Astrocyte (in vitro differentiated cells and primary cell): ENCODE measurements at regions not wholly inside any gene's neighbourhood (a gene's known extent, or its start where the extent isn't known, plus 50 kb on each side); places are given as distances from the start of the nearest gene placed in this dataset.

Experiments used
- DNase-seq: peaks from one replicate; pipeline ENCODE4 v3.0.0-alpha.2; 2010; ENCODE audit warnings: low read depth
- FAIRE-seq: peaks from 2 replicates; lab custom pipeline; 2011; peaks lifted over from hg19 to GRCh38; lab: Jason Lieb, UNC
- H2AFZ ChIP-seq: 2 replicates; pipeline ENCODE4 v1.6.0; 2012; ENCODE audit warnings: low read depth, low read length, inconsistent platforms
- H3K27ac ChIP-seq: 2 replicates; pipeline ENCODE4 v1.5.1; 2011; ENCODE audit warnings: low read depth, low read length, inconsistent platforms
- H3K27me3 ChIP-seq: 2 replicates; pipeline ENCODE4 v1.6.0; 2011; ENCODE audit warnings: low read length, inconsistent platforms; ENCODE audit not compliant: insufficient read depth
- H3K36me3 ChIP-seq: 2 replicates; pipeline ENCODE4 v1.5.1; 2011; ENCODE audit warnings: low read length, inconsistent platforms; ENCODE audit not compliant: insufficient read depth
- H3K4me1 ChIP-seq: 2 replicates; pipeline ENCODE4 v1.5.1; 2011; ENCODE audit warnings: low read length, inconsistent platforms; ENCODE audit not compliant: insufficient read depth
- H3K4me2 ChIP-seq: 2 replicates; pipeline ENCODE4 v1.6.0; 2012; ENCODE audit warnings: low read length, inconsistent platforms
- H3K4me3 ChIP-seq: 2 replicates; pipeline ENCODE4 v1.5.1; 2011; ENCODE audit warnings: low read depth, mild to moderate bottlenecking, low read length, inconsistent platforms; ENCODE audit not compliant: insufficient read depth
- H3K79me2 ChIP-seq: 2 replicates; pipeline ENCODE4 v1.6.0; 2012; ENCODE audit warnings: mild to moderate bottlenecking, low read length, inconsistent platforms; ENCODE audit not compliant: insufficient read depth
- H3K9ac ChIP-seq: 2 replicates; pipeline ENCODE4 v1.6.0; 2012; ENCODE audit warnings: mild to moderate bottlenecking, low read length, inconsistent platforms
- H3K9me3 ChIP-seq: 2 replicates; pipeline ENCODE4 v1.5.1; 2012; ENCODE audit warnings: low read depth, mild to moderate bottlenecking, low read length, inconsistent platforms; ENCODE audit not compliant: insufficient read depth
- H4K20me1 ChIP-seq: 2 replicates; pipeline ENCODE4 v1.6.0; 2012; ENCODE audit warnings: low read length, inconsistent platforms; ENCODE audit not compliant: insufficient read depth
- H3K27ac Mint-ChIP-seq: one replicate; pipeline ENCODE4 v1.8.0; 2021; ENCODE audit warnings: mild to moderate bottlenecking, mixed read lengths; ENCODE audit not compliant: unreplicated experiment
- H3K27me3 Mint-ChIP-seq: one replicate; pipeline ENCODE4 v1.8.0; 2021; ENCODE audit warnings: low read depth, mixed read lengths; ENCODE audit not compliant: unreplicated experiment
- H3K36me3 Mint-ChIP-seq: one replicate; pipeline ENCODE4 v1.8.0; 2021; ENCODE audit warnings: low read depth, mixed read lengths; ENCODE audit not compliant: unreplicated experiment
- H3K4me1 Mint-ChIP-seq: one replicate; pipeline ENCODE4 v1.8.0; 2021; ENCODE audit warnings: low read depth, mixed read lengths; ENCODE audit not compliant: unreplicated experiment
- H3K4me3 Mint-ChIP-seq: one replicate; pipeline ENCODE4 v1.8.0; 2021; ENCODE audit warnings: mild to moderate bottlenecking, moderate library complexity, mixed read lengths; ENCODE audit not compliant: unreplicated experiment
- H3K9me3 Mint-ChIP-seq: one replicate; pipeline ENCODE4 v1.8.0; 2021; ENCODE audit warnings: mild to moderate bottlenecking, mixed read lengths; ENCODE audit not compliant: unreplicated experiment
- CTCF ChIP-seq: IDR thresholded peaks from 2 replicates; pipeline ENCODE4 v1.5.1; 2011; ENCODE audit warnings: low read depth, mild to moderate bottlenecking, inconsistent platforms, low read length, moderate library complexity; ENCODE audit not compliant: insufficient read depth
- EZH2 ChIP-seq: IDR thresholded peaks from 2 replicates; pipeline ENCODE4 v1.6.1; 2012; ENCODE audit warnings: mild to moderate bottlenecking, low read length, inconsistent platforms; ENCODE audit not compliant: insufficient read depth

GRCh38 chr12:126361804-126362203 lies 1296.6 kb downstream of the AACS start:
- TF ChIP-seq EZH2 = no peak
- no peak overlapping the region for H3K4me3 ChIP-seq

DNA sequence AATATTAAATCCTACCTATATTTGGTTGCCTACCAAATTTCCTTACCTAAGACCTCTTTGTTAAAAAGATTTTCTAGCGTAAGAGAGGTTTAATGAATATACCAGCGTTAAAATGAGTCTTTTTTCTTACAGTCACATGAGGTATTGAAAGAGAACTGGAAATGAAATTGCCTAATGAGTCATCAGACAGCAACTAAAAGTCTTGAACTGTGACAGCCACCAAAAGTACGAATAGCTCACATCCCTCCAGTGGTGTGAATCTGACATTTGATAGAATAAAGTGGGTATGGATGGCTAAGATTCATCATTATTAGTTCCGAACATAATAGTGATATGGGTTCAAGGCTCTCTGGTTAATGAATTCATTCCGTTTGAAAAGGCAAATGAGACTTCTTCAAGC lies 1297.3 kb downstream of the AACS start:
- FAIRE-seq (no peak), DNase-seq (no peak)
- TF ChIP-seq EZH2 (no peak), CTCF (no peak)
- no peak overlapping the region for H3K27ac Mint-ChIP-seq
- H3K9ac ChIP-seq = no peak overlapping the region
- H3K27ac ChIP-seq = no peak overlapping the region
- no peak overlapping the region for H2AFZ ChIP-seq
- H3K9me3 ChIP-seq = no peaks in the 10 kb centered on the region
- no peak overlapping the region for H3K4me3 ChIP-seq
- no peaks in the 10 kb centered on the region for H3K4me1 ChIP-seq
- H3K36me3 Mint-ChIP-seq = no peaks in the 10 kb centered on the region
- H3K27me3 Mint-ChIP-seq = no peaks in the 10 kb centered on the region
- no peaks in the 10 kb centered on the region for H3K4me1 Mint-ChIP-seq
- H3K27me3 ChIP-seq = no peaks in the 10 kb centered on the region
- no peaks in the 10 kb centered on the region for H3K36me3 ChIP-seq
- H3K4me3 Mint-ChIP-seq = no peak overlapping the region
- no peaks in the 10 kb centered on the region for H4K20me1 ChIP-seq
- no peak overlapping the region for H3K4me2 ChIP-seq
- H3K79me2 ChIP-seq = no peaks in the 10 kb centered on the region
- H3K9me3 Mint-ChIP-seq = no peaks in the 10 kb centered on the region

More at GRCh38 chr12:126361804-126362203, 1296.6 kb downstream of the AACS start:
- Mint-ChIP-seq H3K36me3 (no peaks in the 10 kb centered on the region), H3K4me1 (no peaks in the 10 kb centered on the region), H3K4me3 (no peak overlapping the region), H3K27me3 (no peaks in the 10 kb centered on the region), H3K27ac (no peak overlapping the region), H3K9me3 (no peaks in the 10 kb centered on the region)
- H3K9ac ChIP-seq = no peak overlapping the region
- H3K4me1 ChIP-seq = no peaks in the 10 kb centered on the region
- DNase-seq = no peak
- no peaks in the 10 kb centered on the region for H4K20me1 ChIP-seq
- no peaks in the 10 kb centered on the region for H3K27me3 ChIP-seq
- no peak overlapping the region for H3K4me2 ChIP-seq
- no peak overlapping the region for H3K27ac ChIP-seq
- H3K36me3 ChIP-seq = no peaks in the 10 kb centered on the region
- no peaks in the 10 kb centered on the region for H3K9me3 ChIP-seq
- no peaks in the 10 kb centered on the region for H3K79me2 ChIP-seq
- FAIRE-seq = no peak
- no peak overlapping the region for H2AFZ ChIP-seq

DNA sequence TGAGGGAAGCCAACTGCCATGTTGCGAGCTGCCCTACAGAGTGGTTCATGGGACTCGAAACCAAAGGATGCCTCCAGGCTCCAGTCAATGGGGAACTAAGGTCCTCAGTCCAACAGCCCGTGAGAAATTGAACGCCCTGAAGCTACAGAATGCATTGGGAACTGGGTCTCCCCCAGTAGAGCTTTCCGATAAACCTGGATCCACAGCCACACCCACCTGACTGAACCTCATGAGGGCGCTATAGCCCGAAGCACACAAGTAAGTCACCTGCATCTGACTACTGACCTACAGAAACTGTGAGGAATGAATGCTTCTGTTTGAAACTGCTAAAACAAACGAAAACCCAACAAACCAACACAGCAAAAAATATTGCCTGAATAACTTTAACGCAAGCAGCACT lies 1297.7 kb downstream of the AACS start:
- DNase-seq = no peak
- no peaks in the 10 kb centered on the region for H3K27me3 ChIP-seq
- no peak overlapping the region for H3K9ac ChIP-seq
- TF ChIP-seq EZH2 (no peak), CTCF (no peak)
- no peak overlapping the region for H2AFZ ChIP-seq
- FAIRE-seq = no peak
- Mint-ChIP-seq H3K4me3 (no peak overlapping the region), H3K9me3 (no peaks in the 10 kb centered on the region), H3K27me3 (no peaks in the 10 kb centered on the region), H3K36me3 (no peaks in the 10 kb centered on the region), H3K27ac (no peak overlapping the region), H3K4me1 (no peaks in the 10 kb centered on the region)
- H3K4me2 ChIP-seq = no peak overlapping the region
- no peak overlapping the region for H3K4me3 ChIP-seq
- H3K9me3 ChIP-seq = no peaks in the 10 kb centered on the region
- no peaks in the 10 kb centered on the region for H4K20me1 ChIP-seq
- H3K27ac ChIP-seq = no peak overlapping the region
- H3K36me3 ChIP-seq = no peaks in the 10 kb centered on the region
- no peaks in the 10 kb centered on the region for H3K4me1 ChIP-seq
- no peaks in the 10 kb centered on the region for H3K79me2 ChIP-seq
